Spleen (tissue), 7 donors: ENCODE measurements at regions not wholly inside any gene's neighbourhood (a gene's known extent, or its start where the extent isn't known, plus 50 kb on each side); places are given as distances from the start of the nearest gene placed in this dataset.

Source experiments
- POLR2A ChIP-seq, 3 donors: fragments of 450-650 bp; IDR thresholded peaks; one replicate each; pipeline ENCODE4 v1.5.1; 2017; ENCODE audit warnings: antibody characterized with exemption in 3 of 3, mild to moderate bottlenecking in 1 of 3
- TF ChIP-seq, protein P1 (sequence below), 11 experiments: fragments of 200-600 bp in 7 of 11; fragments of 450-650 bp in 4 of 11; sonication (generic) in 4 of 11; IDR thresholded peaks in 8 of 11; conservative IDR thresholded peaks in 3 of 11; 1 replicate in 7 of 11; 2 replicates in 4 of 11; pipeline versions ENCODE4 v1.4.0 to v1.8.0; 2016 to 2021; ENCODE audit warnings: antibody characterized with exemption in 11 of 11, inconsistent platforms in 4 of 11, mild to moderate bottlenecking in 1 of 11
- donor health status: DM: no; HTN: no; CAD: no; lungs with moderate emphysema.
- donor health status: DM: no; HTN: no; CAD: no.
- donor health status: DM: no; HTN: no; CAD: no.

DNA sequence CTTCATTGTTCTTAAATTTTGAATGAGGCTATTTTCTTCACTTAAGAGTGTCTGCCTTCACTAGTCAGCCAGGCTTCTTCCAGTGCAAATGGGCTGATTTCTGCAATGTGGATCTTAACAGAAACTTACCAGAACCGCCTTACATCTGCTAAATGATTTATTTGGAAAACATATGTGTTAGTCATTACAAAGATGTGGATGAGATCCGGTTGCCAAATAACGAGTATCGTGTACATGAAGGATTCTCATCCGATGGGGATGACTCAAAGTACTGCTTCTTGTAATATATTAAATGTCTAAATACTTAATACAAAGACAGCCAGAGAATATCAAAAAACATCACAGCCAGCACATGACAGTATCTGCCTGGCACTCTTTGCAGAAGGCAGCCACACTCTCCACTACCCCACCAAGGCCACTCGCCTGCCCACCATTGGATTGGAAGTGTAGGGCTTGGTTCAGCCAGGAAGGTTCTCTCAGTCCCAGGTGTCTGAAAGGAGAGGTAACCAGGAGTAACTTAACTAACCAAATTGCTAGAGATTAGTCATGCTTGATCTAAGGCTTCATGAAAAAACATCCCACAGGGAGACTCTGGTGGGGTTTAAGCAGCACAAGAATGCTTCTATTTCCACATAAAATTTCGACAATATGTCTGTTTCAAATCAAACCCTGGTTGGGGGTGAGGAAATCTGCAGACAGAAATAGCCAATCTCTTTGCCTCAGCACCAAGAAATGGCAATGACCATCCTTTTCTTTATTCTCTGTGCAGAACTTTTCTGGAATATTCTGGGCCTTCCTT lies 174.8 kb downstream of the GADD45G start:
- TF ChIP-seq, protein P1, sequence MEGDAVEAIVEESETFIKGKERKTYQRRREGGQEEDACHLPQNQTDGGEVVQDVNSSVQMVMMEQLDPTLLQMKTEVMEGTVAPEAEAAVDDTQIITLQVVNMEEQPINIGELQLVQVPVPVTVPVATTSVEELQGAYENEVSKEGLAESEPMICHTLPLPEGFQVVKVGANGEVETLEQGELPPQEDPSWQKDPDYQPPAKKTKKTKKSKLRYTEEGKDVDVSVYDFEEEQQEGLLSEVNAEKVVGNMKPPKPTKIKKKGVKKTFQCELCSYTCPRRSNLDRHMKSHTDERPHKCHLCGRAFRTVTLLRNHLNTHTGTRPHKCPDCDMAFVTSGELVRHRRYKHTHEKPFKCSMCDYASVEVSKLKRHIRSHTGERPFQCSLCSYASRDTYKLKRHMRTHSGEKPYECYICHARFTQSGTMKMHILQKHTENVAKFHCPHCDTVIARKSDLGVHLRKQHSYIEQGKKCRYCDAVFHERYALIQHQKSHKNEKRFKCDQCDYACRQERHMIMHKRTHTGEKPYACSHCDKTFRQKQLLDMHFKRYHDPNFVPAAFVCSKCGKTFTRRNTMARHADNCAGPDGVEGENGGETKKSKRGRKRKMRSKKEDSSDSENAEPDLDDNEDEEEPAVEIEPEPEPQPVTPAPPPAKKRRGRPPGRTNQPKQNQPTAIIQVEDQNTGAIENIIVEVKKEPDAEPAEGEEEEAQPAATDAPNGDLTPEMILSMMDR (IDR thresholded peaks at IDR 0.05 in 8 of 11, conservative IDR thresholded peaks at IDR 0.05 in 3 of 11), result no peak
- TF ChIP-seq POLR2A (IDR thresholded peaks at IDR 0.05), result no peak
